K562 (cell line): ENCODE measurements at regions not wholly inside any gene's neighbourhood (a gene's known extent, or its start where the extent isn't known, plus 50 kb on each side); places are given as distances from the start of the nearest gene placed in this dataset.
A peak's percentile ranks its signal among the peaks of the same experiment; 100 is the strongest.

Source experiments
- ATAC-seq: fragments of 200-7000 bp; cut with Tn5 transposase; 3 replicates; pipeline ENCODE4 v1.9.1; 2020; ENCODE audit warnings: moderate library complexity
- BruUV-seq: library from RNA; stranded (reverse); fragments of 400-500 nt; replicated peaks from 2 replicates; lab custom pipeline; 2021; lab: Mats Ljungman, UMichigan
- CTCF ChIA-PET: fragments of 300-600 bp; formaldehyde crosslinking; extraction: SDS; loops from one replicate; lab custom pipeline; 2021; ENCODE audit warnings: low intra/inter-chr PET ratio; lab: Yijun Ruan, JAX
- POLR2A ChIA-PET: fragments of 300-600, 350-650 bp; sonication (Branson Sonifier 250); formaldehyde crosslinking; extraction: SDS; loops from one replicate; lab custom pipeline; 2021; ENCODE audit warnings: antibody characterized with exemption, inconsistent platforms; lab: Yijun Ruan, JAX
- DNase-seq, 4 experiments: peaks; one replicate each; pipeline versions ENCODE4 v3.0.0 to v3.0.0-alpha.2; 2011 to 2018; ENCODE audit warnings: low spot score in 3 of 4, mixed read lengths in 3 of 4; ENCODE audit errors: extremely low read depth in 1 of 4
- FAIRE-seq: peaks from 2 replicates; lab custom pipeline; 2011; peaks lifted over from hg19 to GRCh38; lab: Jason Lieb, UNC
- H2AFZ ChIP-seq: 2 replicates; pipeline ENCODE4 v1.6.0; 2011; ENCODE audit warnings: low read depth, low read length, control low read depth, inconsistent platforms
- H3K27ac ChIP-seq: fragments of 200-600 bp; 3 replicates; pipeline ENCODE4 v1.8.0; 2011; ENCODE audit warnings: low read depth, mild to moderate bottlenecking, control low read depth, inconsistent platforms, low read length, moderate library complexity, mixed read lengths; ENCODE audit errors: extremely low read depth
- H3K27me3 ChIP-seq, 2 experiments: fragments of 300-600 bp in 1 of 2; 2 replicates in 1 of 2; 3 replicates in 1 of 2; pipeline versions ENCODE4 v1.6.0 to v1.8.0; 2011; ENCODE audit warnings: inconsistent platforms in 2 of 2, low read length in 2 of 2, mild to moderate bottlenecking in 1 of 2, mixed read lengths in 1 of 2, moderate library complexity in 1 of 2; ENCODE audit not compliant: control insufficient read depth in 2 of 2, insufficient read depth in 2 of 2
- H3K36me3 ChIP-seq: fragments of 300-600 bp; 3 replicates; pipeline ENCODE4 v1.8.0; 2011; ENCODE audit warnings: mild to moderate bottlenecking, low read length, inconsistent platforms; ENCODE audit not compliant: control insufficient read depth, insufficient read depth
- H3K4me1 ChIP-seq, 2 experiments: fragments of 200-600 bp in 1 of 2; replicated peaks in 1 of 2; 2 replicates in 1 of 2; 3 replicates in 1 of 2; pipeline versions ENCODE4 v1.5.1 to v1.8.0; 2011; ENCODE audit warnings: inconsistent platforms in 2 of 2, low read length in 2 of 2, mild to moderate bottlenecking in 1 of 2, mixed read lengths in 1 of 2, moderate library complexity in 1 of 2; ENCODE audit not compliant: control insufficient read depth in 2 of 2, insufficient read depth in 2 of 2
- H3K4me2 ChIP-seq: 2 replicates; pipeline ENCODE4 v1.6.1; 2011; ENCODE audit warnings: low read length, control low read depth, inconsistent platforms, mixed read lengths; ENCODE audit not compliant: insufficient read depth
- H3K4me3 ChIP-seq: fragments of 200-600 bp; sonication (generic), shearing (Covaris generic); 2 replicates; pipeline ENCODE4 v1.5.1; 2016; ENCODE audit warnings: control low read depth, inconsistent platforms
- H3K79me2 ChIP-seq: fragments of 200-600 bp; 3 replicates; pipeline ENCODE4 v1.8.0; 2011; ENCODE audit warnings: low read length, inconsistent platforms; ENCODE audit not compliant: control insufficient read depth, insufficient read depth
- H3K9ac ChIP-seq, 2 experiments: 2 replicates each; pipeline versions ENCODE4 v1.6.0 to v1.6.1; 2011; ENCODE audit warnings: low read depth in 2 of 2, low read length in 2 of 2, control low read depth in 1 of 2, inconsistent platforms in 1 of 2, mild to moderate bottlenecking in 1 of 2, mixed read lengths in 1 of 2; ENCODE audit not compliant: insufficient read depth in 1 of 2
- H3K9me1 ChIP-seq: one replicate; pipeline ENCODE4 v1.6.0; 2011; ENCODE audit warnings: inconsistent platforms, mild to moderate bottlenecking, low read length, moderate library complexity; ENCODE audit not compliant: control insufficient read depth, insufficient read depth
- H3K9me3 ChIP-seq: replicated peaks from 2 replicates; pipeline ENCODE4 v1.5.1; 2011; ENCODE audit warnings: low read depth, low read length, inconsistent platforms; ENCODE audit not compliant: control insufficient read depth, insufficient read depth
- H4K20me1 ChIP-seq: replicated peaks from 2 replicates; pipeline ENCODE4 v1.6.1; 2011; ENCODE audit warnings: low read length, inconsistent platforms, mixed read lengths; ENCODE audit not compliant: control insufficient read depth, insufficient read depth
- CREB1 ChIP-seq, 2 experiments: sonication (generic) in 1 of 2; formaldehyde crosslinking in 1 of 2; IDR thresholded peaks; 2 replicates each; pipeline versions ENCODE4 v1.6.1 to v1.8.0; 2012 to 2022; ENCODE audit warnings: inconsistent platforms in 1 of 2, mild to moderate bottlenecking in 1 of 2, missing genetic modification reagents in 1 of 2, moderate library complexity in 1 of 2
- HMG20A ChIP-seq: fragments of 450-650 bp; formaldehyde crosslinking; conservative IDR thresholded peaks from 2 replicates; pipeline ENCODE4 v1.4.0; 2020; ENCODE audit warnings: mild to moderate bottlenecking, mixed read lengths
- IRF2 ChIP-seq: sonication (generic); formaldehyde crosslinking; IDR thresholded peaks from 2 replicates; pipeline ENCODE4 v1.8.1; 2022; ENCODE audit warnings: mild to moderate bottlenecking, missing genetic modification reagents
- MEF2D ChIP-seq: conservative IDR thresholded peaks from 2 replicates; pipeline ENCODE4 v1.6.1; 2016; ENCODE audit warnings: low read depth, missing genetic modification characterization, missing compliant biosample characterization
- ZBTB11 ChIP-seq, 3 experiments: fragments of 200-800 bp in 1 of 3; fragments of 250-450 bp in 1 of 3; fragments of 450-650 bp in 1 of 3; sonication (Bioruptor Pico) in 1 of 3; sonication (Bioruptor generic) in 1 of 3; formaldehyde crosslinking in 1 of 3; IDR thresholded peaks; 2 replicates each; pipeline versions ENCODE4 v1.6.1 to v1.8.0; 2016 to 2022; ENCODE audit warnings: mild to moderate bottlenecking in 2 of 3, missing genetic modification characterization in 2 of 3, missing compliant biosample characterization in 1 of 3, moderate library complexity in 1 of 3
- ZKSCAN3 ChIP-seq: fragments of 250-450 bp; sonication (Bioruptor Pico); IDR thresholded peaks from 2 replicates; pipeline ENCODE4 v1.4.0; 2020
- ZNF644 ChIP-seq: fragments of 200-800 bp; sonication (Bioruptor generic); IDR thresholded peaks from 2 replicates; pipeline ENCODE4 v1.6.1; 2016; ENCODE audit warnings: low read depth, missing genetic modification characterization, missing compliant biosample characterization
- WGBS: fragments of 100-300 bp; shearing (Covaris generic); methylation state at CpG from one replicate; pipeline ENCODE4 v1.1.6; 2016; ENCODE audit warnings: low coverage, mixed read lengths; ENCODE audit not compliant: insufficient coverage; ENCODE audit errors: missing lambda C conversion rate; 5-methylcytosine and 5-hydroxymethylcytosine counted together
- in situ Hi-C: fragments of 300-500 bp; cut with MboI; formaldehyde crosslinking; loops from 4 replicates; pipeline ENCODE4 v1.15.0; 2018; ENCODE audit warnings: inconsistent platforms, mixed read lengths
- intact Hi-C: fragments of 100-400 bp; cut with micrococcal nuclease; formaldehyde crosslinking; loops from 2 replicates; pipeline ENCODE4 v1.14.2; 2022

DNA sequence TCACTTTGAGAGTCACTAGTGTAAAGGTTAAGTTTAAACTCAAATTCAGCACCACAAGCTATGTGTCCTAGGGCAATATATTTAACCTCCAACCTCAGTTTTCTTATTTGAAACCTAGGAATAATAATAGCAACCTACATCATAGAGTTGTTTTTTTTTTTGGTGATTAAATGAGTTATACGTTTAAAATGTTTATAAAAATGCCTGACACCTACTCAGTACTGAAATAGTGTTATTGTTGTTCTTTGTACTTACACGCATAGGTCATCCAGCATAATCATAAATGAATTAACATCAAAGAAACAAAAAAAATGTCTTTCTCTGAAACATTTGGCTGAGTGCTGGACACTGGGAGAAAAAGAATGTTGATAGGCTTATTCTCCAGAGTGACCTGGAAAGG lies 266.8 kb upstream of the PRMT6 start:
- no peak for ATAC-seq
- Histone ChIP-seq H3K4me1 (no peaks in the 10 kb centered on the region), H3K27me3 (no peaks in the 10 kb centered on the region), H3K4me3 (no peak overlapping the region), H2AFZ (no peak overlapping the region), H3K9me1 (no peaks in the 10 kb centered on the region), H3K9me3 (no peaks in the 10 kb centered on the region), H3K36me3 (no peaks in the 10 kb centered on the region), H4K20me1 (no peaks in the 10 kb centered on the region), H3K9ac (no peak overlapping the region), H3K79me2 (no peaks in the 10 kb centered on the region), H3K27ac (no peak overlapping the region), H3K4me2 (no peak overlapping the region)
- no peak for FAIRE-seq
- CTCF ChIA-PET, result no interaction called here
- no peak for DNase-seq
- in situ Hi-C loops (no loop called here), intact Hi-C loops (no loop called here)
- BruUV-seq, result no TSS peak
- POLR2A ChIA-PET, result no interaction called here
- TF ChIP-seq HMG20A (no peak), ZBTB11 (CRISPR knock-in tag; IDR thresholded peaks at IDR 0.05) (peak in 1 of 3 experiments; percentile 7; a peak in 1 of 6 replicates), ZNF644 (no peak), CREB1 (IDR thresholded peaks at IDR 0.05) (no peak), CREB1 (CRISPR knock-in tag; IDR thresholded peaks at IDR 0.05) (no peak), IRF2 (CRISPR knock-in tag) (no peak), ZKSCAN3 (CRISPR knock-in tag) (no peak), MEF2D (tag) (no peak)
- 0% methylated on average over 2 of the region's 2 CpGs for WGBS
